ENCODE measurements at regions not wholly inside any gene's neighbourhood (a gene's known extent, or its start where the extent isn't known, plus 50 kb on each side); places are given as distances from the start of the nearest gene placed in this dataset.

GRCh38 chr4:11118513-11118912 lies 310.2 kb downstream of the HS3ST1 start:
- TF ChIP-seq RBBP5 (IDR thresholded peaks at IDR 0.05; ENCODE audit: borderline replicate concordance, insufficient read depth, low read length, poor library complexity, severe bottlenecking) (no peak), ZNF76 (CRISPR knock-in tag; IDR thresholded peaks at IDR 0.05; ENCODE audit: borderline replicate concordance) (no peak), MEF2A (IDR thresholded peaks at IDR 0.05; ENCODE audit: control insufficient read depth, low read depth, low read length) (no peak), GABPB1 (CRISPR knock-in tag; IDR thresholded peaks at IDR 0.05) (no peak)
